ENCODE measurements at regions not wholly inside any gene's neighbourhood (a gene's known extent, or its start where the extent isn't known, plus 50 kb on each side); places are given as distances from the start of the nearest gene placed in this dataset.

DNA sequence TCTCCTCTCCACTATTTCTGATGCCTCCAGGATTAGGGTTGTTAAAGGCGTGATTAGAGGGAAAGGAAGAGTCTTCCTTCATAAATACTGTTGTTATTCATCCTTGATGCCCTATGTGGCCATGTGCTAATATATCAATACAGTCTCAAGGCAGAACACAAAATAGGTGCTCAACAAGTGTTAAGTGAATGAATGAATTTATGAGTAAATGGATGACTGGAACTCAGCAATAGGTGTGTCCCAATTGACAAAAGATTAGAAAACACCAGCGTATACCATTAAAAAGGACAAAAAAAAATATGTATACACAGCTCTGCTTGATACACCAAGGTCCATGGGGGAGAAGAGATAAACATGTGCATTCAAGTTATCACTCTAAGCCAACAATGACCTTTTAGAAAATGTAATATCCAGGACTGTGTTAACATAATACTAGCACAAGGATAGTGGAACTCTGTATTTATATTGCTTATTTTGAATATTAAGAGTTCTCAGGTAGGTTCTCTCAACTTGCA lies 171.2 kb upstream of the MYLIP start:
- Histone ChIP-seq H3K36me3 (no peaks in the 10 kb centered on the region), H3K4me3 (no peak overlapping the region), H3K4me1 (no peaks in the 10 kb centered on the region), H3K27me3 (no peaks in the 10 kb centered on the region), H3K9me3 (no peaks in the 10 kb centered on the region), H3K27ac (no peak overlapping the region)
- intact Hi-C loops (cut with DNase I; ENCODE audit: low total_unique reads), result no loop called here
- TF ChIP-seq POLR2AphosphoS5 (IDR thresholded peaks at IDR 0.05) (no peak), POLR2A (IDR thresholded peaks at IDR 0.05) (no peak)
- TF ChIP-seq, protein P1, sequence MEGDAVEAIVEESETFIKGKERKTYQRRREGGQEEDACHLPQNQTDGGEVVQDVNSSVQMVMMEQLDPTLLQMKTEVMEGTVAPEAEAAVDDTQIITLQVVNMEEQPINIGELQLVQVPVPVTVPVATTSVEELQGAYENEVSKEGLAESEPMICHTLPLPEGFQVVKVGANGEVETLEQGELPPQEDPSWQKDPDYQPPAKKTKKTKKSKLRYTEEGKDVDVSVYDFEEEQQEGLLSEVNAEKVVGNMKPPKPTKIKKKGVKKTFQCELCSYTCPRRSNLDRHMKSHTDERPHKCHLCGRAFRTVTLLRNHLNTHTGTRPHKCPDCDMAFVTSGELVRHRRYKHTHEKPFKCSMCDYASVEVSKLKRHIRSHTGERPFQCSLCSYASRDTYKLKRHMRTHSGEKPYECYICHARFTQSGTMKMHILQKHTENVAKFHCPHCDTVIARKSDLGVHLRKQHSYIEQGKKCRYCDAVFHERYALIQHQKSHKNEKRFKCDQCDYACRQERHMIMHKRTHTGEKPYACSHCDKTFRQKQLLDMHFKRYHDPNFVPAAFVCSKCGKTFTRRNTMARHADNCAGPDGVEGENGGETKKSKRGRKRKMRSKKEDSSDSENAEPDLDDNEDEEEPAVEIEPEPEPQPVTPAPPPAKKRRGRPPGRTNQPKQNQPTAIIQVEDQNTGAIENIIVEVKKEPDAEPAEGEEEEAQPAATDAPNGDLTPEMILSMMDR (IDR thresholded peaks at IDR 0.05), result no peak
- DNase-seq (ENCODE audit: low spot score in 2 of 2), result no peak

DNA sequence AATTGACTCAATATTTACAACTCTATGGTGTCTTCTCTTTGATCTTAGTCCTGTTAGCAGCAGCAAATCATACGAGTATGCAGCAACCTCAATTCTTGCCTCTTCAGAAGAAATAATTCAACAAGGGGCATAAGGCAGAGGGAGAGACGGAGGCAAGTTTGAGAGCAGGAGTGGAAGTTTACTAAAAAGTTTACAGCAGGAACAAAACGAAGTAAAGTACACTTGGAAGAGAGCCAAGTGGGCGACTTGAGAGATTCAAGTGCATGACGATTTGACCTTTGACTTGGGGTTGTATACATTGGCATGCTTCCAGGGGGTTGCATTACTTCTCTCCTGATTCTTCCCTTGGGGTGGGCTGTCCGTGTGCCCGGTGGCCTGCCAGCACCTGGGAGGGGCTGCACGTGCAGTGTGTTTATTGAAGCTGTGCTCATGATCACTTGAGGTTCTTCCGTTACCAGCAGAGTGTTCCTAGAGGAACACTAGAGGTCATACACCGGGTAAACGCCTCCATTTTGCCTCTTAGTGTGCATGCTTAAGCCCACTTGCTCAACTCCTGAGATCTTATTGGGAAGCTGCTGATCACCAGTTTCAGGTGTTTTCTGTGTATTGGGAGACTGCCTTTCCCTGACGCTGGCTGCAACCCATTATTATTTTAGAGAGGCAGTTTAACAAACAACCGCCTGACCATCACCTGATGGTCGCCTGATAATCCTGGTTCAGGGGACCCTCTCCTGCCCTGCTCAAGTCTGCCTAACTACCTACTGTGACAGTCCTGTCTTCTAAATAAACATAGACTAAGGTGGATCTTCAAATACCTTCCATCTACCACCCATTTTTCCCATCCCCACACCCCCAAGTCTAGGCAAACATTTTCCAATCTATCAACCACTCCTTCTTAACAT lies 172.4 kb upstream of the MYLIP start:
- no peak for TF ChIP-seq POLR2AphosphoS5 (IDR thresholded peaks at IDR 0.05)
- TF ChIP-seq, protein P1 (IDR thresholded peaks at IDR 0.05), result no peak
- TF ChIP-seq POLR2A (IDR thresholded peaks at IDR 0.05), result no peak
- Histone ChIP-seq H3K4me3 (no peak overlapping the region), H3K27me3 (no peaks in the 10 kb centered on the region), H3K36me3 (no peaks in the 10 kb centered on the region), H3K27ac (no peak overlapping the region), H3K9me3 (no peaks in the 10 kb centered on the region), H3K4me1 (no peaks in the 10 kb centered on the region)
- no peak for DNase-seq (ENCODE audit: low spot score in 2 of 2)
- intact Hi-C loops (cut with DNase I; ENCODE audit: low total_unique reads), result no loop called here

DNA sequence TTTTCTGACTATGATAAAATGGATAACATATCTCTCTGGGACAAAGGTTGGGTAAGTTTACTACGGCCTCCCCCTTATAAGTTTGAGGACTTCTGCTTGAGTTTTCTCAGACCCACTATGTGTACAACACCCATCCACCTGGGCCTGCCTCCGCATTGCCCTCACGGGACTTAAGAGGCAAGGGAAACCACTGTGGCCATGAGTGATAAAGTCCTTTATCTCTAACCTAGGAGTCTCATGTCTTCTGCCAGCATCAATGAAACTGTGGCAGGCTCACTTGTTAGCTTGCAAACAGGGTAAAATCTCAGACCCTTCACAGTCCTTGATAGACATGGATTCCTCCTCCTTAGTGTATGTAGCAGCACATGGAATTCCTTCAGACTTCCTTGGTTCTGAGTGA lies 173.4 kb upstream of the MYLIP start:
- no peak overlapping the region for H3K27ac ChIP-seq
- H3K4me1 ChIP-seq, result no peaks in the 10 kb centered on the region
- no peak overlapping the region for H3K4me3 ChIP-seq
- no peak for DNase-seq (ENCODE audit: low spot score in 2 of 2)
- no peaks in the 10 kb centered on the region for H3K27me3 ChIP-seq
- TF ChIP-seq, protein P1 (IDR thresholded peaks at IDR 0.05), result no peak
- TF ChIP-seq POLR2AphosphoS5 (IDR thresholded peaks at IDR 0.05), result no peak
- no peak for TF ChIP-seq POLR2A (IDR thresholded peaks at IDR 0.05)
- no peaks in the 10 kb centered on the region for H3K36me3 ChIP-seq
- intact Hi-C loops (cut with DNase I; ENCODE audit: low total_unique reads), result no loop called here
- H3K9me3 ChIP-seq, result no peaks in the 10 kb centered on the region

DNA sequence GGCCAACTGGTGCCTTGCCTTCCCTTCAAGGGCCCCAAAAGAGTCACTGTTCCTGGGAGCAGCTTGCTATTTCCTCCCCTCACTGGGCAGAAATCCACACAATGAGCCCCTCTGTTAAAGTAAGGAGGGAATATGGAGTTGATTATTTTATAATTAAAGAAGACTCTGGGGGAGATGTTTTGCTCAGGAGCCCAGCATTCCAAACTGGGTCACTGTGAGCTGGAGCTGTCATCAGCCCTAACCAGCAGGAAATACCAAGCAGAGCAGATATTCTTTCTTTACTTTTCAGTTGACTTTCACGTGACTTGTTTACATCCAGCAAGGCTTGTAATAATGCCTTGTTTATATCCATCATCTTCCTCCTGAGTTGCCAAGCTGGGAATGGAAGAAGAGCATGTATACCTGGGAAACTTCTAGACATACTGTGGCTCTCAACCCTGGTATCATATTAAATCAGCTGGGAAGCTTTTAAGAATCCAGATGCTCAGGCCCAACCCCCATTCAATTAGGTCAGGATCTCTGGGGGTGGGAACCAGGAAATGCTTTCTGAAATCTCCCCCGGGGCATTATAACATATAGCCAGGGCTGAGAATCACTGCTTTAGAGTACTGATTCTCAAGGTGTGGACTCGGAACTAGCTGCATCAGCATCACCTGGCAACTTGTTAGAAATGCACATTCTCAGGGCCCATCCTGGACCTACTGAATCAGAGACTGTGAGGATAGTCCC lies 175.6 kb upstream of the MYLIP start:
- no peak for DNase-seq (ENCODE audit: low spot score in 2 of 2)
- H3K36me3 ChIP-seq, result no peaks in the 10 kb centered on the region
- TF ChIP-seq, protein P1 (IDR thresholded peaks at IDR 0.05), result no peak
- TF ChIP-seq POLR2A (IDR thresholded peaks at IDR 0.05) (no peak), POLR2AphosphoS5 (IDR thresholded peaks at IDR 0.05) (no peak)
- H3K9me3 ChIP-seq, result no peaks in the 10 kb centered on the region
- H3K27ac ChIP-seq, result peak overlapping the region; percentile 5 to 15
- no peaks in the 10 kb centered on the region for H3K4me1 ChIP-seq
- H3K27me3 ChIP-seq, result no peaks in the 10 kb centered on the region
- no peak overlapping the region for H3K4me3 ChIP-seq
- intact Hi-C loops (cut with DNase I; ENCODE audit: low total_unique reads), result no loop called here

All from breast epithelium (tissue), 4 donors.